AG04450 (cell line): ENCODE measurements at regions not wholly inside any gene's neighbourhood (a gene's known extent, or its start where the extent isn't known, plus 50 kb on each side); places are given as distances from the start of the nearest gene placed in this dataset.
"Not testable (repeated sequence)": the region's sequence is repeated elsewhere in the genome, so short reads cannot be mapped to it uniquely, and the experiment has no call there.

Source experiments
- CTCF ChIA-PET: fragments of 300-600, 350-600 bp; formaldehyde crosslinking; extraction: SDS; loops from one replicate; lab custom pipeline; 2022; ENCODE audit warnings: antibody characterized with exemption, inconsistent platforms; lab: Charles Lee
- POLR2A ChIA-PET: fragments of 350-600 bp; formaldehyde crosslinking; extraction: SDS; loops from one replicate; lab custom pipeline; 2021; ENCODE audit warnings: antibody characterized with exemption, inconsistent platforms; lab: Yijun Ruan, JAX
- DNase-seq: peaks from one replicate; pipeline ENCODE4 v3.0.0-alpha.2; 2011; ENCODE audit warnings: low read depth, low spot score
- H3K27ac ChIP-seq: one replicate; pipeline ENCODE4 v1.5.1; 2012; ENCODE audit warnings: low read depth, low read length, control low read depth
- H3K27me3 ChIP-seq: one replicate; pipeline ENCODE4 v1.6.0; 2012; ENCODE audit warnings: low read length; ENCODE audit not compliant: control insufficient read depth, insufficient read depth
- H3K4me3 ChIP-seq: 2 replicates; pipeline ENCODE4 v1.5.1; 2011; ENCODE audit warnings: mild to moderate bottlenecking, low read depth, low read length, control low read depth
- H3K9me3 ChIP-seq: 2 replicates; pipeline ENCODE4 v1.5.1; 2012; ENCODE audit warnings: low read length; ENCODE audit not compliant: control insufficient read depth, insufficient read depth
- CTCF ChIP-seq: IDR thresholded peaks from 2 replicates; pipeline ENCODE4 v1.5.1; 2011; ENCODE audit warnings: low read depth, low read length, control low read depth, inconsistent platforms

DNA sequence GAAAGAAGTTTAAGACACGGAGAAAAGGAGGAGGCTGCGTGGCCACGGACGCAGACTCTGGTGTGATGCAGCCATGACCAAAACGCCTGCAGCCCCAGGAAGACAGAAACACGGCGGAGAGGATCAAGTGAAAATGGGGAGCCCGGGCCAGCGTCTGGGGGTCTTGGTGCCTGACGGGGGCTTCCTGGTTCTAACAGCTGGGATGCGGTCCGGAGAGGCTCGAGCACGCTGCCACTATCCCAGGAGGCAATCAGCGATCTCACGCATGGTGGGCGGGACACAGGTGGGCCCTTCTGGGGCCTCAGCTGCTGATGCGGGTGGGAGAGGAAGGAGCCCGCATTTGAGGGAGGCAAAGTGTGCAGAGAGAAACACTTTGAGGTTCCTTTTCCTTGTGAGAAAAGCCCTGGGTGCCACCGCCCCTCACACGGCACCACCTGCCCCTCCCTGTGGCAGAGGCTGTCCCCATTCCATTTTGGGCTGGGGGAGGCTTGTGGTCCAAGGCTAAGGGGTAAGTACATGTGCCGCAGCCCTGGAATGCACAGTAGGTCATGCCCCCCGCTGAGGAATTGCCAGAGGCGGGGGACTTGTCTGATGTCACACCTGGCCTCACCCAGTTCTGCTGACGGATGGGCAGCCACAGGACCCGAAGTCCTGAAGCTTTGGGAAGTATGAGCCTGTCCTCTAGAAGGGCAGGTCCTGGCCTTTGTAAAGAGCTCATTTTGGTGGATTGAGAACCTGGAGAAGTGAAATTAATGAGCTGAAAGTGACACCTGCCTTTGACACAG lies 121.7 kb upstream of the ZNF469 start:
- H3K4me3 ChIP-seq, H3K27ac ChIP-seq, H3K27me3 ChIP-seq, DNase-seq, POLR2A ChIA-PET, CTCF ChIA-PET: not testable (repeated sequence)
- H3K9me3 ChIP-seq: peaks cover 16% of the 10 kb centered on the region; the same call in 1 of the 2 replicates

- DNase-seq, CTCF ChIA-PET, H3K27me3 ChIP-seq, H3K4me3 ChIP-seq: not testable (repeated sequence)
- POLR2A ChIA-PET: interaction anchor here (1.2 kb wide), 2 partner anchors 43 to 70 kb away, joined by 3 to 5 read pairs; no protein-coding TSS in a partner anchor
- Histone ChIP-seq H3K9me3 (peaks cover 16% of the 10 kb centered on the region; the same call in 1 of the 2 replicates), H3K27ac (peak overlapping the region; percentile 75)
These were observed 120.7 kb upstream of the ZNF469 start for GRCh38 chr16:88261814-88262605.

GRCh38 chr16:88262858-88263563 lies 119.7 kb upstream of the ZNF469 start:
- H3K4me3 ChIP-seq, H3K27me3 ChIP-seq: not testable (repeated sequence)
- Histone ChIP-seq H3K27ac (peak overlapping the region; percentile 91), H3K9me3 (peaks cover 16% of the 10 kb centered on the region; the same call in 1 of the 2 replicates)
- ChIA-PET POLR2A (interaction anchor here (0.7 to 1.2 kb wide), 3 partner anchors 19 to 69 kb away, joined by 3 to 5 read pairs (median 4); no protein-coding TSS in a partner anchor), CTCF (interaction anchor here (0.8 kb wide), 1 partner anchor 122 kb away, joined by 3 read pairs; no protein-coding TSS in a partner anchor)
- DNase-seq: peak; percentile 71

- Histone ChIP-seq H3K9me3 (peaks cover 16% of the 10 kb centered on the region; the same call in 1 of the 2 replicates), H3K27ac (peak overlapping the region; percentile 91)
- ChIA-PET POLR2A (interaction anchor here (1.3 kb wide), 1 partner anchor 43 kb away, joined by 9 read pairs; no protein-coding TSS in a partner anchor), CTCF (interaction anchor here (0.8 kb wide), 1 partner anchor 121 kb away, joined by 3 read pairs; no protein-coding TSS in a partner anchor)
- H3K27me3 ChIP-seq, DNase-seq, H3K4me3 ChIP-seq: not testable (repeated sequence)
These were observed 119.0 kb upstream of the ZNF469 start for GRCh38 chr16:88263681-88264287.

DNA sequence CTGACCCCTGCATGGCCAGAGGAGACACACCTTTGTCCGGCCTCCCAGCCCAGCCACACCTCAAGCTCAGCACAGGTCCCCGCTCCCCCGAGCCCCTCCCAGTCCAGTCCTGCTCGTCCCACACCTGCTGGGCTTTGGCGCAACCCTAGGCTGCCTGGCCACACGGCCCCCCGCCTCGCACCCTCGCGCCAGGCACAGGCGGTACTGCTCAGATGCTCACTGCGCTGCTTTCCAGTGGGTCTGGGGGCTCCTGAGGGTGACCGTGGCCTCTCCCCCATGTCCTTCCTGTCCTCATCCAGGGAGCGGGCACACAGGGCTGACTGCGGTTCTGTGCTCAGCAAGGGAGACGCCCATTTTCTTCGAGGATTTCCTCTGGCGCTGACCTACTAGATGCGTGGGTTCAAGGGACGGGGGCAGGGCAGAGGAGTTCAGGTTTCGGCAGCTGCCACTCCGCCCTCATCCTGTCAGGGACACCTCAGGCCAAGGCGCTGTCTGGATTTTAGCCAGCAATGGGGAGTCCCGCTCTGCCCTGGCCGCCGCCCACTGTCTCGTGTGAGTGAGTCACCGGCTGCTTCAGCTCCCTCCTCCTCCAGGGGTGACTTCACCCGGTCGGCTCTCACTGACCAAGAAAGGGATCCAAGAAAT lies 118.0 kb upstream of the ZNF469 start:
- ChIA-PET POLR2A (interaction anchor here (1.3 kb wide), 1 partner anchor 42 kb away, joined by 9 read pairs; no protein-coding TSS in a partner anchor), CTCF (no interaction called here)
- H3K9me3 ChIP-seq: peaks cover 12% of the 10 kb centered on the region; the same call in 1 of the 2 replicates
- peak; percentile 70 for DNase-seq
- no peaks in the 10 kb centered on the region for H3K27me3 ChIP-seq
- no peak for TF ChIP-seq CTCF
- peak overlapping the region; percentile 70 for H3K27ac ChIP-seq
- H3K4me3 ChIP-seq: no peak overlapping the region

DNA sequence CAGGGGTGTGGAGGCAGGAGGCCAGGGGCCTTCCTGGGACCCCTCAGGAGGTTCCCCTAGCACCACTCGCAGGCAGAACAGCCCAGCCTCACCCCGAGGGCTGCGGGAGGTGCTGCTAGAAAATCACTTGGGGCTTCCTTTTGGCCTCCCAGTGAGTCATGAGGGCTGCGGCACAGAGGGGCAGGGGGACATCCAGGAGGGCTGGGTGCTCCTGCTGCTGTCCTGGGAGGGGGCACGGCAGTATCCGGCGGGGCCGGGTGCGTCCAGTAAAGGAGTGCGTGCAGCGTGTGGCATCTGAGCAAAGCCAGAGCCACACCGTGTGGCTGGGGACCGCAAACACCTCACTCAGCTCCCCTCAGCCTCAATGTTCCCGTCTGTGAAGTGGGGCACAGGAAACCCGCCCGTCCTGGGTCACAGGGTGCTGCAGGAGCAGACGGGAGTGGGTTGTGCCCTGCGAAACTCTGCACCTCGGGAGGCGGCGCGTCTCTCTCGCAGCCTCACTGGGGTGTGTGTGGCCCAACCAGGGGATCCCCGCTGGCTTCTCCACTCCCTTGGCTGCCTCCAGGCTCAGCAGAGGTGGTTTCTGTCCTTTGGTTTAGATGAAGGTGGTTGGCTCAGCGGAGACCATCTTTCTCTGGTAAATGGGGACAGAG lies 117.3 kb upstream of the ZNF469 start:
- H3K4me3 ChIP-seq, H3K27me3 ChIP-seq, H3K9me3 ChIP-seq, DNase-seq, POLR2A ChIA-PET, CTCF ChIA-PET: not testable (repeated sequence)
- peak overlapping the region; percentile 65 for H3K27ac ChIP-seq

GRCh38 chr16:88266036-88266435 lies 116.7 kb upstream of the ZNF469 start:
- H3K4me3 ChIP-seq, H3K27me3 ChIP-seq, POLR2A ChIA-PET, H3K9me3 ChIP-seq, DNase-seq, H3K27ac ChIP-seq, CTCF ChIA-PET: not testable (repeated sequence)

- CTCF ChIA-PET: interaction anchor here (0.5 kb wide), 1 partner anchor 490 kb away, joined by 4 read pairs; no protein-coding TSS in a partner anchor
- DNase-seq, H3K4me3 ChIP-seq, POLR2A ChIA-PET, H3K27ac ChIP-seq, H3K27me3 ChIP-seq, H3K9me3 ChIP-seq: not testable (repeated sequence)
These were observed 115.7 kb upstream of the ZNF469 start for GRCh38 chr16:88266935-88267551.
